IMR-90 (cell line): ENCODE measurements at regions not wholly inside any gene's neighbourhood (a gene's known extent, or its start where the extent isn't known, plus 50 kb on each side); places are given as distances from the start of the nearest gene placed in this dataset.

Experiments
- ATAC-seq: fragments of 200-7000 bp; cut with Tn5 transposase; 2 replicates; pipeline ENCODE4 v1.9.1; 2020; ENCODE audit warnings: low read depth, mild to moderate bottlenecking, moderate library complexity
- BruUV-seq: library from RNA; stranded (reverse); fragments of 400-500 nt; replicated peaks from 2 replicates; lab custom pipeline; 2021; lab: Mats Ljungman, UMichigan
- CTCF ChIA-PET: fragments of 300-600 bp; formaldehyde crosslinking; extraction: SDS; loops from one replicate; lab custom pipeline; 2021; ENCODE audit warnings: antibody characterized with exemption; lab: Yijun Ruan, JAX
- POLR2A ChIA-PET: fragments of 300-600 bp; sonication (Branson Sonifier 250); formaldehyde crosslinking; loops from one replicate; lab custom pipeline; 2022; ENCODE audit warnings: antibody characterized with exemption; ENCODE audit not compliant: unreplicated experiment; lab: Charles Lee
- DNase-seq: peaks from one replicate; pipeline ENCODE4 v3.0.0; 2013
- H2AFZ ChIP-seq: replicated peaks from 2 replicates; pipeline ENCODE3; 2013; ENCODE audit warnings: low read length, mild to moderate bottlenecking; ENCODE audit not compliant: poor library complexity
- H2AK5ac ChIP-seq: 2 replicates; pipeline ENCODE4 v1.6.1; 2013; ENCODE audit warnings: low read depth, low read length, inconsistent platforms
- H2AK9ac ChIP-seq: replicated peaks from 2 replicates; pipeline ENCODE3; 2013; ENCODE audit warnings: mild to moderate bottlenecking, low read depth, low read length, moderate library complexity; ENCODE audit not compliant: poor library complexity
- H2BK120ac ChIP-seq: 2 replicates; pipeline ENCODE4 v1.6.1; 2013; ENCODE audit warnings: low read depth, low read length, inconsistent platforms
- H2BK15ac ChIP-seq: 3 replicates; pipeline ENCODE4 v1.6.1; 2013; ENCODE audit warnings: low read depth, low read length, inconsistent platforms
- H2BK20ac ChIP-seq: 2 replicates; pipeline ENCODE4 v1.6.1; 2013; ENCODE audit warnings: low read depth, mild to moderate bottlenecking, inconsistent platforms, low read length, moderate library complexity
- H2BK5ac ChIP-seq: 2 replicates; pipeline ENCODE4 v1.6.1; 2013; ENCODE audit warnings: mild to moderate bottlenecking, low read depth, low read length, inconsistent platforms; ENCODE audit not compliant: poor library complexity, severe bottlenecking
- H3K14ac ChIP-seq: replicated peaks from 2 replicates; pipeline ENCODE4 v1.6.1; 2013; ENCODE audit warnings: low read depth, low read length, inconsistent platforms
- H3K18ac ChIP-seq: 2 replicates; pipeline ENCODE4 v1.6.1; 2013; ENCODE audit warnings: low read depth, low read length, control low read depth
- H3K23ac ChIP-seq: 2 replicates; pipeline ENCODE4 v1.6.1; 2013; ENCODE audit warnings: low read depth, low read length, inconsistent platforms
- H3K27ac ChIP-seq: 2 replicates; pipeline ENCODE4 v1.5.1; 2013; ENCODE audit warnings: mild to moderate bottlenecking, control low read depth, low read length; ENCODE audit not compliant: insufficient read depth
- H3K27me3 ChIP-seq: 2 replicates; pipeline ENCODE4 v1.6.1; 2013; ENCODE audit warnings: low read length; ENCODE audit not compliant: control insufficient read depth, insufficient read depth
- H3K36me3 ChIP-seq: 2 replicates; pipeline ENCODE4 v1.6.1; 2013; ENCODE audit warnings: low read length, mixed read lengths; ENCODE audit not compliant: control insufficient read depth, insufficient read depth
- H3K4ac ChIP-seq: 2 replicates; pipeline ENCODE4 v1.6.1; 2013; ENCODE audit warnings: low read depth, low read length, inconsistent platforms
- H3K4me1 ChIP-seq: 2 replicates; pipeline ENCODE4 v1.6.1; 2013; ENCODE audit warnings: low read length, mixed read lengths; ENCODE audit not compliant: control insufficient read depth, insufficient read depth
- H3K4me2 ChIP-seq: 2 replicates; pipeline ENCODE4 v1.6.1; 2013; ENCODE audit warnings: low read depth, mild to moderate bottlenecking, control low read depth, low read length, moderate library complexity
- H3K4me3 ChIP-seq: 2 replicates; pipeline ENCODE4 v1.5.1; 2013; ENCODE audit warnings: low read depth, mild to moderate bottlenecking, control low read depth, low read length, moderate library complexity; ENCODE audit not compliant: insufficient read depth
- H3K56ac ChIP-seq: 2 replicates; pipeline ENCODE4 v1.6.1; 2013; ENCODE audit warnings: low read length, inconsistent platforms; ENCODE audit not compliant: insufficient read depth; ENCODE audit errors: extremely low read depth
- H3K79me1 ChIP-seq, 2 experiments: 2 replicates each; pipeline ENCODE4 v1.6.1; 2013; ENCODE audit warnings: low read length in 2 of 2, inconsistent platforms in 1 of 2, low read depth in 1 of 2
- H3K9ac ChIP-seq: 2 replicates; pipeline ENCODE4 v1.6.1; 2013; ENCODE audit warnings: low read depth, low read length, control low read depth
- H3K9me1 ChIP-seq: 2 replicates; pipeline ENCODE4 v1.6.1; 2013; ENCODE audit warnings: low read length, inconsistent platforms; ENCODE audit not compliant: insufficient read depth
- H3K9me3 ChIP-seq: 2 replicates; pipeline ENCODE4 v1.6.1; 2013; ENCODE audit warnings: low read length; ENCODE audit not compliant: control insufficient read depth, insufficient read depth
- H4K20me1 ChIP-seq: 2 replicates; pipeline ENCODE4 v1.6.1; 2013; ENCODE audit warnings: low read length, inconsistent platforms; ENCODE audit not compliant: insufficient read depth
- H4K5ac ChIP-seq: 2 replicates; pipeline ENCODE4 v1.6.1; 2013; ENCODE audit warnings: mild to moderate bottlenecking, low read depth, low read length, control low read depth
- H4K8ac ChIP-seq, 2 experiments: 2 replicates each; pipeline ENCODE4 v1.6.1; 2013; ENCODE audit warnings: low read depth in 2 of 2, low read length in 2 of 2, control low read depth in 1 of 2, inconsistent platforms in 1 of 2
- H4K91ac ChIP-seq: 2 replicates; pipeline ENCODE4 v1.6.1; 2013; ENCODE audit warnings: low read depth, low read length, inconsistent platforms; ENCODE audit not compliant: insufficient read depth
- BHLHE40 ChIP-seq: fragments of 150-350 bp; IDR thresholded peaks from 2 replicates; pipeline ENCODE4 v1.6.1; 2016; ENCODE audit warnings: mild to moderate bottlenecking, low read depth, low read length
- MAFK ChIP-seq: IDR thresholded peaks from 2 replicates; pipeline ENCODE4 v1.6.1; 2012; ENCODE audit warnings: low read depth, low read length, improper control_type of control experiment
- RFX5 ChIP-seq: IDR thresholded peaks from 2 replicates; pipeline ENCODE4 v1.8.0; 2012; ENCODE audit warnings: low read depth, mild to moderate bottlenecking, low read length, moderate library complexity
- SMC3 ChIP-seq: fragments of 150-350 bp; IDR thresholded peaks from 2 replicates; pipeline ENCODE4 v1.6.1; 2016; ENCODE audit warnings: low read depth, mild to moderate bottlenecking, antibody characterized with exemption, low read length, moderate library complexity
- WGBS, 2 experiments: methylation state at CpG; one replicate each; pipeline versions ENCODE4 v1.1.5 to v1.1.7; 2013; ENCODE audit warnings: missing lambda C conversion rate in 2 of 2; ENCODE audit not compliant: insufficient read length in 1 of 2; ENCODE audit errors: extremely low coverage in 2 of 2; 5-methylcytosine and 5-hydroxymethylcytosine counted together
- dilution Hi-C: fragments of 300-500 bp; cut with HindIII; formaldehyde crosslinking; loops from one replicate; pipeline ENCODE4 v1.14.3; 2018; ENCODE audit warnings: low sequenced_read_pairs; ENCODE audit not compliant: unreplicated experiment
- in situ Hi-C: fragments of 300-500 bp; cut with MboI; formaldehyde crosslinking; loops from 3 replicates; pipeline ENCODE4 v1.14.3; 2019; ENCODE audit warnings: low sequenced_read_pairs, inconsistent platforms, mixed read lengths
- intact Hi-C: fragments of 100-400 bp; cut with micrococcal nuclease; formaldehyde crosslinking; loops from 2 replicates; pipeline ENCODE4 v1.10.0; 2022
- TF ChIP-seq, protein P1 (sequence below): conservative IDR thresholded peaks from 2 replicates; pipeline ENCODE4 v1.5.1; 2012; ENCODE audit warnings: mild to moderate bottlenecking, low read depth, low read length, improper control_type of control experiment

DNA sequence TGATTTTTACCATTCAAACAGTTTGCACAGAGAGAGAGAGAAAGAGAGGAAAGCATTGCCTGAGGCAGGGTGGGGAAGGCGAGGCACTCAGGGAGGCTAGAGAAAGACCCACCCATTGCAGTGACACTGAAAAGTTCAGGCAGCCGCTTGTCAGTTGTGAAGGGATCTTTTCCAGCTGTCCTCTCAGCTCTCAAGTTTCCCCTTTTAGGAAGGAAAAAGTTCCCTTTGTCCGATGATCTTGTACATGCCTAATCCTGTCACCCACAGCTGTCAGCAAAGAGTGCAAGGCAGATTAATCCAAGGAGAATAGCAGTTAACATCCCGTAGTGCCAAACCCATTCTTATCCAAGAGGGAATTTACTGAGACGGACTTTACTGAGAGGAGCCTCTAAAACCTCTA, 255.0 kb downstream of the MAGEB5 start:
- Histone ChIP-seq H4K91ac (no peak overlapping the region), H3K27ac (no peak overlapping the region), H3K56ac (no peak overlapping the region), H2BK120ac (no peak overlapping the region), H2BK5ac (no peak overlapping the region), H3K4ac (no peak overlapping the region), H3K36me3 (no peaks in the 10 kb centered on the region), H3K9me1 (no peaks in the 10 kb centered on the region), H4K20me1 (no peaks in the 10 kb centered on the region), H2BK20ac (no peak overlapping the region), H3K4me1 (no peaks in the 10 kb centered on the region), H2AK9ac (no peak overlapping the region), H3K18ac (no peak overlapping the region), H3K23ac (no peak overlapping the region), H3K4me3 (no peak overlapping the region), H2BK15ac (no peak overlapping the region), H3K9me3 (no peaks in the 10 kb centered on the region; the same call in 1 of the 2 replicates), H2AFZ (no peak overlapping the region), H3K4me2 (no peak overlapping the region), H3K14ac (no peak overlapping the region), H4K5ac (no peak overlapping the region), H2AK5ac (no peak overlapping the region), H3K9ac (no peak overlapping the region), H3K79me1 (no peaks in the 10 kb centered on the region), H4K8ac (no peak overlapping the region), H3K27me3 (no peaks in the 10 kb centered on the region)
- WGBS, 2 experiments: no CpG with 5 or more reads among the region's 5 CpGs
- ChIA-PET CTCF (no interaction called here), POLR2A (no interaction called here)
- intact Hi-C loops: no loop called here
- in situ Hi-C loops: no loop called here
- ATAC-seq (no peak), DNase-seq (no peak)
- dilution Hi-C loops: no loop called here
- BruUV-seq: no TSS peak
- no peak for TF ChIP-seq BHLHE40
- TF ChIP-seq MAFK: no peak
- TF ChIP-seq, protein P1, sequence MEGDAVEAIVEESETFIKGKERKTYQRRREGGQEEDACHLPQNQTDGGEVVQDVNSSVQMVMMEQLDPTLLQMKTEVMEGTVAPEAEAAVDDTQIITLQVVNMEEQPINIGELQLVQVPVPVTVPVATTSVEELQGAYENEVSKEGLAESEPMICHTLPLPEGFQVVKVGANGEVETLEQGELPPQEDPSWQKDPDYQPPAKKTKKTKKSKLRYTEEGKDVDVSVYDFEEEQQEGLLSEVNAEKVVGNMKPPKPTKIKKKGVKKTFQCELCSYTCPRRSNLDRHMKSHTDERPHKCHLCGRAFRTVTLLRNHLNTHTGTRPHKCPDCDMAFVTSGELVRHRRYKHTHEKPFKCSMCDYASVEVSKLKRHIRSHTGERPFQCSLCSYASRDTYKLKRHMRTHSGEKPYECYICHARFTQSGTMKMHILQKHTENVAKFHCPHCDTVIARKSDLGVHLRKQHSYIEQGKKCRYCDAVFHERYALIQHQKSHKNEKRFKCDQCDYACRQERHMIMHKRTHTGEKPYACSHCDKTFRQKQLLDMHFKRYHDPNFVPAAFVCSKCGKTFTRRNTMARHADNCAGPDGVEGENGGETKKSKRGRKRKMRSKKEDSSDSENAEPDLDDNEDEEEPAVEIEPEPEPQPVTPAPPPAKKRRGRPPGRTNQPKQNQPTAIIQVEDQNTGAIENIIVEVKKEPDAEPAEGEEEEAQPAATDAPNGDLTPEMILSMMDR: no peak
- TF ChIP-seq SMC3: no peak
- no peak for TF ChIP-seq RFX5
